ENCODE measurements at regions not wholly inside any gene's neighbourhood (a gene's known extent, or its start where the extent isn't known, plus 50 kb on each side); places are given as distances from the start of the nearest gene placed in this dataset.
"Not testable (repeated sequence)": the region's sequence is repeated elsewhere in the genome, so short reads cannot be mapped to it uniquely, and the experiment has no call there.

- Mint-ChIP-seq H3K4me3 (no peak overlapping the region), H3K4me1 (no peaks in the 10 kb centered on the region), H3K27ac (no peak overlapping the region), H3K27me3 (peaks cover 5% of the 10 kb centered on the region), H3K36me3 (no peaks in the 10 kb centered on the region), H3K9me3 (no peaks in the 10 kb centered on the region)
- no peak for DNase-seq
Measured at GRCh38 chr14:51581017-51581881, 70.5 kb upstream of the FRMD6 start.

GRCh38 chr14:51582437-51582836 is 69.3 kb upstream of the FRMD6 start:
- Mint-ChIP-seq H3K9me3 (no peaks in the 10 kb centered on the region), H3K4me1 (no peaks in the 10 kb centered on the region), H3K36me3 (no peaks in the 10 kb centered on the region), H3K27me3 (peaks cover 5% of the 10 kb centered on the region), H3K4me3 (no peak overlapping the region), H3K27ac (no peak overlapping the region)
- DNase-seq, result no peak

GRCh38 chr14:51585055-51585454 is 66.7 kb upstream of the FRMD6 start:
- Mint-ChIP-seq H3K27me3 (peaks cover 3% of the 10 kb centered on the region), H3K27ac (no peak overlapping the region), H3K4me1 (no peaks in the 10 kb centered on the region), H3K4me3 (no peak overlapping the region), H3K36me3 (no peaks in the 10 kb centered on the region), H3K9me3 (no peaks in the 10 kb centered on the region)
- DNase-seq, result no peak

- Mint-ChIP-seq H3K36me3 (no peaks in the 10 kb centered on the region), H3K9me3 (no peaks in the 10 kb centered on the region), H3K4me3 (no peak overlapping the region), H3K4me1 (peaks cover 6% of the 10 kb centered on the region), H3K27ac (no peak overlapping the region), H3K27me3 (no peaks in the 10 kb centered on the region)
- DNase-seq, result no peak
Measured at GRCh38 chr14:51592836-51593235, 58.9 kb upstream of the FRMD6 start.

GRCh38 chr14:51593397-51593796 is 58.3 kb upstream of the FRMD6 start:
- Mint-ChIP-seq H3K36me3 (no peaks in the 10 kb centered on the region), H3K27me3 (peaks cover 1% of the 10 kb centered on the region), H3K27ac (no peak overlapping the region), H3K4me3 (no peak overlapping the region), H3K4me1 (peaks cover 6% of the 10 kb centered on the region), H3K9me3 (no peaks in the 10 kb centered on the region)
- DNase-seq, result no peak

- DNase-seq, result no peak
- Mint-ChIP-seq H3K27me3 (peaks cover 9% of the 10 kb centered on the region), H3K9me3 (no peaks in the 10 kb centered on the region), H3K4me1 (peaks cover 6% of the 10 kb centered on the region), H3K36me3 (no peaks in the 10 kb centered on the region), H3K4me3 (no peak overlapping the region), H3K27ac (no peak overlapping the region)
Measured at GRCh38 chr14:51595881-51596455, 55.7 kb upstream of the FRMD6 start.

GRCh38 chr14:51596488-51597117 is 55.1 kb upstream of the FRMD6 start:
- no peaks in the 10 kb centered on the region for H3K36me3 Mint-ChIP-seq
- H3K4me3 Mint-ChIP-seq, result no peak overlapping the region
- H3K9me3 Mint-ChIP-seq, result no peaks in the 10 kb centered on the region
- no peak for DNase-seq
- no peak overlapping the region for H3K27ac Mint-ChIP-seq
- H3K27me3 Mint-ChIP-seq, result peaks cover 9% of the 10 kb centered on the region
- H3K4me1 Mint-ChIP-seq, result peaks cover 6% of the 10 kb centered on the region

GRCh38 chr14:51597261-51598001 is 54.3 kb upstream of the FRMD6 start:
- Mint-ChIP-seq H3K9me3 (no peaks in the 10 kb centered on the region), H3K4me3 (no peak overlapping the region), H3K36me3 (no peaks in the 10 kb centered on the region), H3K4me1 (peaks cover 6% of the 10 kb centered on the region), H3K27ac (no peak overlapping the region), H3K27me3 (peaks cover 9% of the 10 kb centered on the region)
- DNase-seq, result no peak

- not testable (repeated sequence) for DNase-seq, H3K4me3 Mint-ChIP-seq, H3K36me3 Mint-ChIP-seq, H3K4me1 Mint-ChIP-seq, H3K9me3 Mint-ChIP-seq, H3K27ac Mint-ChIP-seq, H3K27me3 Mint-ChIP-seq
Measured at GRCh38 chr14:51598924-51599600, 52.6 kb upstream of the FRMD6 start.

GRCh38 chr14:51600658-51601057 is 51.1 kb upstream of the FRMD6 start:
- H3K36me3 Mint-ChIP-seq, result no peaks in the 10 kb centered on the region
- no peak overlapping the region for H3K27ac Mint-ChIP-seq
- H3K27me3 Mint-ChIP-seq, result peaks cover 13% of the 10 kb centered on the region
- no peak for DNase-seq
- H3K9me3 Mint-ChIP-seq, result no peaks in the 10 kb centered on the region
- no peaks in the 10 kb centered on the region for H3K4me1 Mint-ChIP-seq
- no peak overlapping the region for H3K4me3 Mint-ChIP-seq
